Neural progenitor cell (in vitro differentiated cells): ENCODE measurements at regions not wholly inside any gene's neighbourhood (a gene's known extent, or its start where the extent isn't known, plus 50 kb on each side); places are given as distances from the start of the nearest gene placed in this dataset.

Source experiments
- EZH2 ChIP-seq: fragments of 200-600 bp; sonication (generic); IDR thresholded peaks from 2 replicates; pipeline ENCODE4 v1.6.1; 2017; ENCODE audit warnings: antibody characterized with exemption, mild to moderate bottlenecking, moderate library complexity
- EZH2phosphoT487 ChIP-seq: fragments of 200-600 bp; sonication (generic); IDR thresholded peaks from 2 replicates; pipeline ENCODE4 v1.6.1; 2017; ENCODE audit warnings: antibody characterized with exemption
- TF ChIP-seq, protein P1 (sequence below): fragments of 200-600 bp; sonication (generic); IDR thresholded peaks from 2 replicates; pipeline ENCODE4 v1.5.1; 2017; ENCODE audit warnings: antibody characterized with exemption, mild to moderate bottlenecking

DNA sequence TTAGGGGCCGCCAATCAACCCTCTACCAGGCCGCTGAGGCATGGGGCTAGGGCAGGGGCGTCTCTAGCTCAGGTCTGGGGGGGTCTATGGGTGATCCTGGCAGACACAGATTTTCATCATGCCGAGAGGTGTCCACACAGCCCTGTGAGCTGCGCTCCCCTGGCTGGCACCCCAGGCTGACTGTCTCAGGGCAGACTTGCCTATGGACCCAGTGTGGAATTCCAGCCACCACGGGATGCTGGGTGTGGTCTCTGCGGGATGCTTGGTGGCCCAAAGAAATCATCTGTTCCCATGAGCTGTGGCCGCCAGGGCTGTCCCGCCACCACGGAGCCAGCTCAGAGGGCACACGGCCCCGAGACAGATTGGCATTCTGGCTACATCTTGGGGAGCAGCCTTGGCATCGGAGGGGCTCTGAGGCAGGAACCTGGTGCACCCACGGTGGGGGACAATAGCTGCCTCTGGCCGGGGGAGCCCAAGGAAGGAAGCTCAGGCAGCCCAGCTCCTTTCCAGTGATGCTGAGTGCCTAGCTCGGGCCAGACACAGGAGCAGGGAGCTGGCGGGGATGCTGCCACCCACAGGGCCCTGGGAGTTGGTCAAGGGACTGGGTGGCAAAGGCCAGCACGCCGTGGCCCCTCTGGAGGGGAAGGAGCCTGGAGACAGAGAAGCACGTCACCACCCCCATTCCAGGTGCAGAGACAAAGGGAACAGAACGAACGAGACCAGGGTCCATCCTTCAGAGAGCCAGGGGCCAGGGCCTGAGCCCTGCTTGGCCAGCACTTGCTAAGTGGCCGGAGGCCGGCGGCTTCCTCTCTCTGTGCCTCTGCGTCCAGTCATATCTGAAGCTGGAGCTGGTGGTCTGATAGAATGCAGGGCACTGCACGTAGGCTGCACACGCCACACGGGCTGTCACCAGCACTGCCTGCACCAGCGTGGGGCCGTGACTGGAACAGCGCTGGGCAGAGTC lies 64.4 kb upstream of the FGF3 start:
- TF ChIP-seq, protein P1, sequence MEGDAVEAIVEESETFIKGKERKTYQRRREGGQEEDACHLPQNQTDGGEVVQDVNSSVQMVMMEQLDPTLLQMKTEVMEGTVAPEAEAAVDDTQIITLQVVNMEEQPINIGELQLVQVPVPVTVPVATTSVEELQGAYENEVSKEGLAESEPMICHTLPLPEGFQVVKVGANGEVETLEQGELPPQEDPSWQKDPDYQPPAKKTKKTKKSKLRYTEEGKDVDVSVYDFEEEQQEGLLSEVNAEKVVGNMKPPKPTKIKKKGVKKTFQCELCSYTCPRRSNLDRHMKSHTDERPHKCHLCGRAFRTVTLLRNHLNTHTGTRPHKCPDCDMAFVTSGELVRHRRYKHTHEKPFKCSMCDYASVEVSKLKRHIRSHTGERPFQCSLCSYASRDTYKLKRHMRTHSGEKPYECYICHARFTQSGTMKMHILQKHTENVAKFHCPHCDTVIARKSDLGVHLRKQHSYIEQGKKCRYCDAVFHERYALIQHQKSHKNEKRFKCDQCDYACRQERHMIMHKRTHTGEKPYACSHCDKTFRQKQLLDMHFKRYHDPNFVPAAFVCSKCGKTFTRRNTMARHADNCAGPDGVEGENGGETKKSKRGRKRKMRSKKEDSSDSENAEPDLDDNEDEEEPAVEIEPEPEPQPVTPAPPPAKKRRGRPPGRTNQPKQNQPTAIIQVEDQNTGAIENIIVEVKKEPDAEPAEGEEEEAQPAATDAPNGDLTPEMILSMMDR = no peak
- TF ChIP-seq EZH2 = no peak
- no peak for TF ChIP-seq EZH2phosphoT487
